ENCODE measurements at regions not wholly inside any gene's neighbourhood (a gene's known extent, or its start where the extent isn't known, plus 50 kb on each side); places are given as distances from the start of the nearest gene placed in this dataset.

- no peaks in the 10 kb centered on the region for H3K36me3 Mint-ChIP-seq (ENCODE audit: low read depth)
- ATAC-seq, result no peak
- peaks cover 10% of the 10 kb centered on the region for H3K4me1 Mint-ChIP-seq
- H3K27ac Mint-ChIP-seq, result no peak overlapping the region
- H3K27me3 Mint-ChIP-seq, result no peaks in the 10 kb centered on the region
- DNase-seq, result no peak
- H3K4me3 Mint-ChIP-seq, result no peak overlapping the region
- no peaks in the 10 kb centered on the region for H3K9me3 Mint-ChIP-seq
Observed at GRCh38 chr4:17094159-17094875, 195.9 kb upstream of the LDB2 start.

- Mint-ChIP-seq H3K4me3 (no peak overlapping the region), H3K27me3 (peaks cover 2% of the 10 kb centered on the region), H3K4me1 (peaks cover 10% of the 10 kb centered on the region), H3K9me3 (no peaks in the 10 kb centered on the region), H3K27ac (no peak overlapping the region), H3K36me3 (ENCODE audit: low read depth) (no peaks in the 10 kb centered on the region)
- no peak for DNase-seq
- no peak for ATAC-seq
Observed at GRCh38 chr4:17093481-17093880, 195.0 kb upstream of the LDB2 start.

DNA sequence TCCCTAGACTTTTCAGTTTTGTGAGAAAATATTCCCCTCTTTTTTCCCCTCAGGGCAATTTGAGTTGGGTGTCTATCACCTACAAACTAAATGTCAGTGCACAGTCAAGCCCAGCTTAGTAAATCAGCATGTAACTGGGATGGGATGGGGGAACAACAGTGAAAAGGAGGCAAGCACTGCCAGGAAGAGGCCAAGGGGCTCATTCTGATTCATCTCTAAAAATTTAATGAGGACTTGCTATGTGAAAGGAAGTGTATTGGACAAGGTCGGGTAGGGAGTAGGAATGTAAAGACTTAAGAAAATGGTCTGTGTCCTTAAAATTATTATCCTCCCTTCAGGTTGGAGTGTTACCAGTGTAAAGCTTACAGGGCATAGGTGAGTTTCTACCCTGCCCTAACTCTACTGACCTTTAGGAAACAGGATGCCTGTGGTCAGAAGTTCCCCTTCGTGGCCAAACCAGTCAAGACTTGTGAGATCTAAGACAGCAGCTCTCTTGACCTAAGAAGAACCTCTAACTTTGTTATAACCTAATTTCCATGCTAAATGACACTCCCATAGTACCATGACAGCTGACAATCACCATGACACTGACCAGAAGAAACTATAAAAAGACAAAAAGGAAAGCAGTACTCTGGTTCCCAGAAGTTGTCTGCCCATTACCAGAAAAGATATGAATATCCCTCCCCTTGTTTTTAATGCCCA lies 194.4 kb upstream of the LDB2 start:
- no peaks in the 10 kb centered on the region for H3K36me3 Mint-ChIP-seq (ENCODE audit: low read depth)
- ATAC-seq, result peak; percentile 59
- no peak overlapping the region for H3K4me3 Mint-ChIP-seq
- DNase-seq, result no peak
- H3K9me3 Mint-ChIP-seq, result no peaks in the 10 kb centered on the region
- peaks cover 2% of the 10 kb centered on the region for H3K27me3 Mint-ChIP-seq
- H3K27ac Mint-ChIP-seq, result peak overlapping the region; percentile 5
- H3K4me1 Mint-ChIP-seq, result peaks cover 10% of the 10 kb centered on the region

GRCh38 chr4:17091104-17091503 lies 192.7 kb upstream of the LDB2 start:
- H3K4me3 Mint-ChIP-seq, result no peak overlapping the region
- DNase-seq, result no peak
- H3K9me3 Mint-ChIP-seq, result no peaks in the 10 kb centered on the region
- H3K27ac Mint-ChIP-seq, result no peak overlapping the region
- peaks cover 2% of the 10 kb centered on the region for H3K27me3 Mint-ChIP-seq
- no peaks in the 10 kb centered on the region for H3K36me3 Mint-ChIP-seq (ENCODE audit: low read depth)
- H3K4me1 Mint-ChIP-seq, result peaks cover 10% of the 10 kb centered on the region
- ATAC-seq, result no peak

GRCh38 chr4:17090063-17090462 lies 191.6 kb upstream of the LDB2 start:
- H3K4me1 Mint-ChIP-seq, result peaks cover 10% of the 10 kb centered on the region
- peaks cover 2% of the 10 kb centered on the region for H3K27me3 Mint-ChIP-seq
- no peaks in the 10 kb centered on the region for H3K9me3 Mint-ChIP-seq
- ATAC-seq, result no peak
- H3K4me3 Mint-ChIP-seq, result no peak overlapping the region
- H3K27ac Mint-ChIP-seq, result no peak overlapping the region
- H3K36me3 Mint-ChIP-seq (ENCODE audit: low read depth), result no peaks in the 10 kb centered on the region
- DNase-seq, result no peak

DNA sequence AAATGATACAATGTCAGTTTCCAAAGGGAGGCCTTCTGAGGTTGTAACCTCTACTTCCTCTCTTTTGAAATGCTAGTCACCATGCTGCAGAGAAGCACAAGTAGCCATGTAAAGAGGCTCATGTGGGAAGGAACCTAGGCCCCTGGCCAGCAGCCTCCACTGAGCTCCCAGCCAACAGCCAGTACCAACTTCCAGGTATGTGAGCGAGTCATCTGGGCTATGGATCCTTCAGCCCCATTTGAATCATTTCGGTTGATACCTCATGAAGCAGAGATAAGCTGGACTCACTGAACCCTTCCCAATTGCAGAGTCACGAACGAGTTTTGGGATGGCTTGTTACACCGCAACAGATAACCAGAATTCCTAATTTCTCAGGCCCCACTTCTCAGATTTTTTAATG lies 187.0 kb upstream of the LDB2 start:
- DNase-seq (no peak), ATAC-seq (no peak)
- H3K4me1 Mint-ChIP-seq, result no peaks in the 10 kb centered on the region
- no peaks in the 10 kb centered on the region for H3K36me3 Mint-ChIP-seq (ENCODE audit: low read depth)
- no peak overlapping the region for H3K27ac Mint-ChIP-seq
- no peaks in the 10 kb centered on the region for H3K9me3 Mint-ChIP-seq
- H3K27me3 Mint-ChIP-seq, result peaks cover 3% of the 10 kb centered on the region
- H3K4me3 Mint-ChIP-seq, result no peak overlapping the region

GRCh38 chr4:17082186-17082585 lies 183.7 kb upstream of the LDB2 start:
- Mint-ChIP-seq H3K27me3 (peaks cover 1% of the 10 kb centered on the region), H3K36me3 (ENCODE audit: low read depth) (no peaks in the 10 kb centered on the region), H3K4me3 (no peak overlapping the region), H3K27ac (no peak overlapping the region), H3K4me1 (no peaks in the 10 kb centered on the region), H3K9me3 (no peaks in the 10 kb centered on the region)
- ATAC-seq, result no peak
- no peak for DNase-seq

DNA sequence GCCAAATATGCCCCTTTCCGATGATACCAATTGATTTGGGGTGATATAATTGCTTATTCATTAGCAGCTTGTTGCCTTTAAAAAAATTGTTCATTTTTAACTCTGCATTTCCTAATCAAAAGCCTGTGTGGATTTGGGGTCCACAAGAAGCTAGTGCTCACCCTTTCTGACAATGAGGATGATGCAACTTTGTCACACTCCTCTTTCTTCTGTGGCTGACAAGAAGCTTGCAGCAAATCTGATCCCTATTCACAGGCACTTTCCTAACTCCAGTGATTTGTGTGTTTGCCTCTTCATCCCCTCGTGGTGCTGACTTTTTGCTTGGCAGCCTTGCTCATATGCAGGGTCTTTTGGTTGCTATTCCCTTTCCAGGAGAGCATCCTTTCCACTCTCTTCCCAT lies 182.7 kb upstream of the LDB2 start:
- Mint-ChIP-seq H3K27me3 (peaks cover 1% of the 10 kb centered on the region), H3K9me3 (no peaks in the 10 kb centered on the region), H3K27ac (no peak overlapping the region), H3K4me3 (no peak overlapping the region), H3K36me3 (ENCODE audit: low read depth) (no peaks in the 10 kb centered on the region), H3K4me1 (no peaks in the 10 kb centered on the region)
- ATAC-seq (no peak), DNase-seq (no peak)

DNA sequence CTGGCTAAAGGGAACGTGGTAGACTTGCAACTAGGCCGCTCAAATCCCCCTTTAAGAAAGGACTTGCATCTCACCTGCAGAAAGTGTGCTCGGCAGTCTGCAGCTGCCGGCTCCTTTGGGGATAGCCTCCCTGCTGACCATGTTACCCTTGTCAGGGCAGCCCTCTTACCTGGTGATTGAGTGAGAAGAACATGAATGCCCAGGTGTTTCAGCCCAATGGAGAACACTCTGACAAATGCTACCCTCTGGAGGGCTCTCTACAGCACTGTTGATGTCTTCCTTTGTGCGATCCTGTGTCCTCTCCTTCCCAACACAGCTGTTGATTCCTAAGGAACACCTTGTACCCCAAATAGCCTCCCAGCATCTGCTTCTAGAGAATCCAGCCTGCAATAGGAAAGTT lies 178.7 kb upstream of the LDB2 start:
- no peak overlapping the region for H3K4me3 Mint-ChIP-seq
- H3K27me3 Mint-ChIP-seq, result no peaks in the 10 kb centered on the region
- H3K4me1 Mint-ChIP-seq, result no peaks in the 10 kb centered on the region
- ATAC-seq, result no peak
- H3K36me3 Mint-ChIP-seq (ENCODE audit: low read depth), result no peaks in the 10 kb centered on the region
- no peaks in the 10 kb centered on the region for H3K9me3 Mint-ChIP-seq
- no peak overlapping the region for H3K27ac Mint-ChIP-seq
- no peak for DNase-seq

GRCh38 chr4:17072483-17072882 lies 174.0 kb upstream of the LDB2 start:
- DNase-seq (no peak), ATAC-seq (no peak)
- no peak overlapping the region for H3K4me3 Mint-ChIP-seq

GRCh38 chr4:17068891-17069290 lies 170.4 kb upstream of the LDB2 start:
- H3K27me3 Mint-ChIP-seq, result peaks cover 3% of the 10 kb centered on the region
- H3K9me3 Mint-ChIP-seq, result no peaks in the 10 kb centered on the region
- ATAC-seq, result no peak
- no peak for DNase-seq
- H3K36me3 Mint-ChIP-seq (ENCODE audit: low read depth), result no peaks in the 10 kb centered on the region
- no peak overlapping the region for H3K4me3 Mint-ChIP-seq
- no peak overlapping the region for H3K27ac Mint-ChIP-seq
- no peaks in the 10 kb centered on the region for H3K4me1 Mint-ChIP-seq

More at GRCh38 chr4:17072483-17072882, 174.0 kb upstream of the LDB2 start:
- H3K36me3 Mint-ChIP-seq (ENCODE audit: low read depth), result no peaks in the 10 kb centered on the region
- H3K9me3 Mint-ChIP-seq, result no peaks in the 10 kb centered on the region
- H3K27me3 Mint-ChIP-seq, result no peaks in the 10 kb centered on the region
- H3K27ac Mint-ChIP-seq, result no peak overlapping the region
- H3K4me1 Mint-ChIP-seq, result no peaks in the 10 kb centered on the region

- ATAC-seq, result no peak
- DNase-seq, result no peak
- Mint-ChIP-seq H3K27me3 (peaks cover 3% of the 10 kb centered on the region), H3K4me1 (no peaks in the 10 kb centered on the region), H3K27ac (no peak overlapping the region), H3K4me3 (no peak overlapping the region), H3K36me3 (ENCODE audit: low read depth) (no peaks in the 10 kb centered on the region), H3K9me3 (no peaks in the 10 kb centered on the region)
Observed at GRCh38 chr4:17068392-17068791, 169.9 kb upstream of the LDB2 start.

DNA sequence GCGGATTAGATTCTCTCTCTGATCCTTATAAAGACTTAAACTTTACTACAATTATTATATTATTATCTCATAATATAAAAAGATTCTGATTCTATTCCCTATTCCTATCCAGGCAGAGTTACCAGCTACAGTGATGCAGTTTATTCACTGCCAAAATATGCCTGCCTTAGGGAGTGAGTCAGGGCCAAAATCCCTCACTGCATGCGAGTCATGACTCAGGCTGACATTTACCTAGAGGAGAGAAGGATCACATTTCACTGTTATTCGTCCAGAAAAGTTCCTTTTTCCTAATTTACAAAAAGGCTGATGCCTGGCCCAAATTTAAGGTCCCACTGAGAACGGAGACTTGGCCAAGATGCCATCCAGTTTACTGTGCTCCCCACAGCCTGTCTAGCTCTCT lies 168.5 kb upstream of the LDB2 start:
- Mint-ChIP-seq H3K4me3 (no peak overlapping the region), H3K9me3 (no peaks in the 10 kb centered on the region), H3K4me1 (no peaks in the 10 kb centered on the region), H3K27me3 (peaks cover 3% of the 10 kb centered on the region), H3K36me3 (ENCODE audit: low read depth) (no peaks in the 10 kb centered on the region), H3K27ac (no peak overlapping the region)
- ATAC-seq, result no peak
- no peak for DNase-seq

- H3K27me3 Mint-ChIP-seq, result peaks cover 3% of the 10 kb centered on the region
Observed at GRCh38 chr4:17066236-17066635, 167.8 kb upstream of the LDB2 start.

GRCh38 chr4:17065821-17066220 lies 167.4 kb upstream of the LDB2 start:
- ATAC-seq (no peak), DNase-seq (no peak)
- Mint-ChIP-seq H3K27ac (no peak overlapping the region), H3K4me3 (no peak overlapping the region), H3K4me1 (no peaks in the 10 kb centered on the region), H3K36me3 (ENCODE audit: low read depth) (no peaks in the 10 kb centered on the region), H3K27me3 (peaks cover 3% of the 10 kb centered on the region), H3K9me3 (no peaks in the 10 kb centered on the region)

More at GRCh38 chr4:17066236-17066635, 167.8 kb upstream of the LDB2 start:
- H3K4me3 Mint-ChIP-seq, result no peak overlapping the region
- H3K27ac Mint-ChIP-seq, result no peak overlapping the region
- no peaks in the 10 kb centered on the region for H3K9me3 Mint-ChIP-seq
- no peaks in the 10 kb centered on the region for H3K36me3 Mint-ChIP-seq (ENCODE audit: low read depth)
- DNase-seq (no peak), ATAC-seq (no peak)
- no peaks in the 10 kb centered on the region for H3K4me1 Mint-ChIP-seq
